ENCODE measurements at regions not wholly inside any gene's neighbourhood (a gene's known extent, or its start where the extent isn't known, plus 50 kb on each side); places are given as distances from the start of the nearest gene placed in this dataset.

GRCh38 chr5:74327339-74327685 lies 313.2 kb downstream of the ENC1 start:
- H3K27me3 ChIP-seq (replicated peaks; ENCODE audit: control insufficient read depth, insufficient read depth, low read length): no peaks in the 10 kb centered on the region
- no peak overlapping the region for H3K4me3 ChIP-seq (ENCODE audit: low read depth, low read length)
- no TSS peak for BruUV-seq (replicated peaks)
- no peak overlapping the region for H3K4me3 Mint-ChIP-seq (ENCODE audit: unreplicated experiment)
- peaks cover 32% of the 10 kb centered on the region for H3K4me1 ChIP-seq
- no peak for TF ChIP-seq CTCF (IDR thresholded peaks at IDR 0.05; ENCODE audit: insufficient read depth in 1 of 2, low read depth in 1 of 2, low read length in 1 of 2, severe bottlenecking in 1 of 2, unreplicated experiment in 1 of 2)
- peak overlapping the region; percentile 84 for H3K27ac Mint-ChIP-seq (ENCODE audit: unreplicated experiment)
- peaks cover 15% of the 10 kb centered on the region for H3K4me1 Mint-ChIP-seq (ENCODE audit: low read depth, unreplicated experiment)
- H3K9me3 Mint-ChIP-seq (ENCODE audit: unreplicated experiment): no peaks in the 10 kb centered on the region
- POLR2A ChIA-PET: no interaction called here
- intact Hi-C loops (cut with micrococcal nuclease; ENCODE audit: unreplicated experiment): loop anchor here (5.0 kb wide), 1 partner anchor 50 kb away; no protein-coding TSS in a partner anchor
- H3K27me3 Mint-ChIP-seq (ENCODE audit: insufficient read depth, unreplicated experiment): no peaks in the 10 kb centered on the region
- CTCF ChIA-PET: no interaction called here
- H3K36me3 ChIP-seq (ENCODE audit: control insufficient read depth, insufficient read depth, low read length): no peaks in the 10 kb centered on the region
- peaks cover 17% of the 10 kb centered on the region for H3K36me3 Mint-ChIP-seq (ENCODE audit: insufficient read depth, unreplicated experiment)
- H3K9me3 ChIP-seq: no peaks in the 10 kb centered on the region
- no peak for DNase-seq

GRCh38 chr5:74326571-74327338 lies 313.8 kb downstream of the ENC1 start:
- H3K4me1 ChIP-seq: peaks cover 32% of the 10 kb centered on the region
- H3K9me3 Mint-ChIP-seq (ENCODE audit: unreplicated experiment): no peaks in the 10 kb centered on the region
- DNase-seq: peak; percentile 56 to 88
- H3K4me1 Mint-ChIP-seq (ENCODE audit: low read depth, unreplicated experiment): peaks cover 15% of the 10 kb centered on the region
- H3K4me3 ChIP-seq (ENCODE audit: low read depth, low read length): no peak overlapping the region
- TF ChIP-seq CTCF (IDR thresholded peaks at IDR 0.05; ENCODE audit: insufficient read depth in 1 of 2, low read depth in 1 of 2, low read length in 1 of 2, severe bottlenecking in 1 of 2, unreplicated experiment in 1 of 2): no peak
- ChIA-PET POLR2A (no interaction called here), CTCF (no interaction called here)
- H3K9me3 ChIP-seq: no peaks in the 10 kb centered on the region
- H3K27me3 ChIP-seq (replicated peaks; ENCODE audit: control insufficient read depth, insufficient read depth, low read length): no peaks in the 10 kb centered on the region
- BruUV-seq (replicated peaks): no TSS peak
- H3K36me3 ChIP-seq (ENCODE audit: control insufficient read depth, insufficient read depth, low read length): no peaks in the 10 kb centered on the region
- peaks cover 17% of the 10 kb centered on the region for H3K36me3 Mint-ChIP-seq (ENCODE audit: insufficient read depth, unreplicated experiment)
- H3K4me3 Mint-ChIP-seq (ENCODE audit: unreplicated experiment): no peak overlapping the region
- H3K27me3 Mint-ChIP-seq (ENCODE audit: insufficient read depth, unreplicated experiment): no peaks in the 10 kb centered on the region
- intact Hi-C loops (cut with micrococcal nuclease; ENCODE audit: unreplicated experiment): loop anchor here (5.0 kb wide), 1 partner anchor 51 kb away; no protein-coding TSS in a partner anchor
- H3K27ac Mint-ChIP-seq (ENCODE audit: unreplicated experiment): peak overlapping the region; percentile 84

GRCh38 chr5:74325866-74326265 lies 314.7 kb downstream of the ENC1 start:
- Mint-ChIP-seq H3K4me1 (ENCODE audit: low read depth, unreplicated experiment) (peaks cover 15% of the 10 kb centered on the region), H3K9me3 (ENCODE audit: unreplicated experiment) (no peaks in the 10 kb centered on the region), H3K4me3 (ENCODE audit: unreplicated experiment) (no peak overlapping the region), H3K27ac (ENCODE audit: unreplicated experiment) (peak overlapping the region; percentile 84), H3K36me3 (ENCODE audit: insufficient read depth, unreplicated experiment) (peaks cover 17% of the 10 kb centered on the region), H3K27me3 (ENCODE audit: insufficient read depth, unreplicated experiment) (no peaks in the 10 kb centered on the region)
- POLR2A ChIA-PET: interaction anchor here (0.6 kb wide), 1 partner anchor 623 kb away, joined by 5 read pairs; no protein-coding TSS in a partner anchor
- H3K27me3 ChIP-seq (replicated peaks; ENCODE audit: control insufficient read depth, insufficient read depth, low read length): no peaks in the 10 kb centered on the region
- CTCF ChIA-PET: no interaction called here
- H3K9me3 ChIP-seq: no peaks in the 10 kb centered on the region
- no TSS peak for BruUV-seq (replicated peaks)
- no peak for DNase-seq
- no peaks in the 10 kb centered on the region for H3K36me3 ChIP-seq (ENCODE audit: control insufficient read depth, insufficient read depth, low read length)
- no peak overlapping the region for H3K4me3 ChIP-seq (ENCODE audit: low read depth, low read length)
- peaks cover 32% of the 10 kb centered on the region for H3K4me1 ChIP-seq
- intact Hi-C loops (cut with micrococcal nuclease; ENCODE audit: unreplicated experiment): loop anchor here (5.0 kb wide), 1 partner anchor 51 kb away; no protein-coding TSS in a partner anchor
- TF ChIP-seq CTCF (IDR thresholded peaks at IDR 0.05; ENCODE audit: insufficient read depth in 1 of 2, low read depth in 1 of 2, low read length in 1 of 2, severe bottlenecking in 1 of 2, unreplicated experiment in 1 of 2): no peak
